GM19240 (cell line): ENCODE measurements at regions not wholly inside any gene's neighbourhood (a gene's known extent, or its start where the extent isn't known, plus 50 kb on each side); places are given as distances from the start of the nearest gene placed in this dataset.
"Not testable (repeated sequence)": the region's sequence is repeated elsewhere in the genome, so short reads cannot be mapped to it uniquely, and the experiment has no call there.

Source experiments
- DNase-seq: peaks from one replicate; pipeline ENCODE4 v3.0.0; 2011; ENCODE audit warnings: low spot score; ENCODE audit not compliant: insufficient read length

GRCh38 chr1:147071142-147071541 lies 101.1 kb downstream of the PRKAB2 start:
- DNase-seq = no peak

GRCh38 chr1:147062956-147063355 lies 109.3 kb downstream of the PRKAB2 start:
- DNase-seq = no peak

GRCh38 chr1:147061880-147062279 lies 110.4 kb downstream of the PRKAB2 start:
- not testable (repeated sequence) for DNase-seq

GRCh38 chr1:147053269-147053668 lies 115.1 kb downstream of the NBPF12 start:
- DNase-seq = no peak

- no peak for DNase-seq
Measured at GRCh38 chr1:147052677-147053076, 114.6 kb downstream of the NBPF12 start.

- no peak for DNase-seq
Measured at GRCh38 chr1:147052143-147052542, 114.0 kb downstream of the NBPF12 start.

- DNase-seq = no peak
Measured at GRCh38 chr1:147051136-147051535, 113.0 kb downstream of the NBPF12 start.

GRCh38 chr1:147050654-147051053 lies 112.5 kb downstream of the NBPF12 start:
- no peak for DNase-seq

GRCh38 chr1:147046863-147047394 lies 108.8 kb downstream of the NBPF12 start:
- not testable (repeated sequence) for DNase-seq

- no peak for DNase-seq
Measured at GRCh38 chr1:147046189-147046862, 108.2 kb downstream of the NBPF12 start.
